Hepatocyte (in vitro differentiated cells): ENCODE measurements at regions not wholly inside any gene's neighbourhood (a gene's known extent, or its start where the extent isn't known, plus 50 kb on each side); places are given as distances from the start of the nearest gene placed in this dataset.

ENCODE experiments used
- DNase-seq: peaks from one replicate; pipeline ENCODE4 v3.0.0-alpha.2; 2016; ENCODE audit warnings: low spot score
- H2AFZ ChIP-seq: fragments of 200-600 bp; sonication (generic); 2 replicates; pipeline ENCODE4 v1.6.0; 2016; ENCODE audit warnings: antibody characterized with exemption, mild to moderate bottlenecking
- H3K27ac ChIP-seq: fragments of 200-600 bp; sonication (generic); 2 replicates; pipeline ENCODE4 v1.5.1; 2016; ENCODE audit warnings: mild to moderate bottlenecking
- H3K27me3 ChIP-seq: fragments of 200-600 bp; sonication (generic); 2 replicates; pipeline ENCODE4 v1.6.1; 2016
- H3K36me3 ChIP-seq: fragments of 200-600 bp; sonication (generic); replicated peaks from 2 replicates; pipeline ENCODE4 v1.5.1; 2016; ENCODE audit warnings: low read depth; ENCODE audit not compliant: insufficient read depth
- H3K4me1 ChIP-seq: fragments of 200-600 bp; sonication (generic); 2 replicates; pipeline ENCODE4 v1.5.1; 2016; ENCODE audit warnings: mild to moderate bottlenecking, moderate library complexity; ENCODE audit not compliant: insufficient read depth
- H3K4me2 ChIP-seq: fragments of 200-600 bp; sonication (generic); 2 replicates; pipeline ENCODE4 v1.6.0; 2016
- H3K4me3 ChIP-seq: fragments of 200-600 bp; sonication (generic); 2 replicates; pipeline ENCODE4 v1.5.1; 2016; ENCODE audit warnings: mild to moderate bottlenecking
- H3K79me2 ChIP-seq: fragments of 200-600 bp; sonication (generic); 2 replicates; pipeline ENCODE4 v1.6.0; 2017; ENCODE audit warnings: mild to moderate bottlenecking
- H3K9me2 ChIP-seq: fragments of 200-600 bp; sonication (generic); replicated peaks from 2 replicates; pipeline ENCODE4 v1.6.0; 2017; ENCODE audit warnings: mild to moderate bottlenecking; ENCODE audit not compliant: insufficient read depth
- H3K9me3 ChIP-seq: fragments of 200-600 bp; sonication (generic); 2 replicates; pipeline ENCODE4 v1.5.1; 2016; ENCODE audit warnings: low read depth, mild to moderate bottlenecking
- H4K20me1 ChIP-seq: fragments of 200-600 bp; sonication (generic); 2 replicates; pipeline ENCODE4 v1.6.0; 2016; ENCODE audit warnings: mild to moderate bottlenecking; ENCODE audit not compliant: insufficient read depth, poor library complexity, severe bottlenecking
- CTCF ChIP-seq: fragments of 200-600 bp; sonication (generic); IDR thresholded peaks from 2 replicates; pipeline ENCODE4 v1.5.1; 2016; ENCODE audit warnings: antibody characterized with exemption, mild to moderate bottlenecking; ENCODE audit not compliant: poor library complexity
- EZH2 ChIP-seq: fragments of 200-600 bp; sonication (generic); IDR thresholded peaks from 2 replicates; pipeline ENCODE4 v1.6.1; 2016; ENCODE audit warnings: antibody characterized with exemption, mild to moderate bottlenecking, borderline replicate concordance
- EZH2phosphoT487 ChIP-seq: fragments of 200-600 bp; sonication (generic); IDR thresholded peaks from one replicate; pipeline ENCODE4 v1.6.1; 2018; ENCODE audit warnings: antibody characterized with exemption, mild to moderate bottlenecking, low read depth, moderate library complexity; ENCODE audit not compliant: unreplicated experiment, severe bottlenecking
- WGBS: methylation state at CpG from one replicate; pipeline ENCODE4 v1.1.6; 2016; ENCODE audit warnings: low lambda C conversion rate; ENCODE audit errors: missing lambda C conversion rate; 5-methylcytosine and 5-hydroxymethylcytosine counted together

DNA sequence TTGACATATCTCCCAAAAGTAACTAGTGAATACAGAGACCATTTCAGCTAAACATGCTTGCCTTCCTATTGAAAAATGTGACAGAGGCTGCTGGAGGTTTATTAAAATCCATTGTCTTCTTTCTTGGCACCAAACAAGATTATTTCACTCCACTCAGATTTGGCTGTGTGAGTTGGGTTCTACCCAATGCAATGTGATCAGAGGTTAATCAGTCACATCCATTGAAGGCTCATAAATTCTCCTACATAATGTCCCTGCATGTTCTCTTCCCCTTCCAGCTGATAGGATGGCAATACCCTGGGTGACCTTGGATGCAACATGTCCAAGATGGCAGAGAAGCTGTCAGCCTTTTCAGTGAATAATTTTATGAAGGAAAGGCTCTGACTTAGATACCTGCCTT is 54.5 kb downstream of the TKTL2 start:
- Histone ChIP-seq H3K4me3 (no peak overlapping the region), H3K27ac (no peak overlapping the region), H3K9me2 (no peaks in the 10 kb centered on the region), H3K4me1 (no peaks in the 10 kb centered on the region), H2AFZ (no peak overlapping the region), H3K4me2 (no peak overlapping the region), H3K9me3 (no peaks in the 10 kb centered on the region), H4K20me1 (no peaks in the 10 kb centered on the region), H3K36me3 (no peaks in the 10 kb centered on the region), H3K79me2 (no peaks in the 10 kb centered on the region), H3K27me3 (no peaks in the 10 kb centered on the region)
- no peak for DNase-seq
- no peak for TF ChIP-seq EZH2
- TF ChIP-seq EZH2phosphoT487: no peak
- no peak for TF ChIP-seq CTCF

DNA sequence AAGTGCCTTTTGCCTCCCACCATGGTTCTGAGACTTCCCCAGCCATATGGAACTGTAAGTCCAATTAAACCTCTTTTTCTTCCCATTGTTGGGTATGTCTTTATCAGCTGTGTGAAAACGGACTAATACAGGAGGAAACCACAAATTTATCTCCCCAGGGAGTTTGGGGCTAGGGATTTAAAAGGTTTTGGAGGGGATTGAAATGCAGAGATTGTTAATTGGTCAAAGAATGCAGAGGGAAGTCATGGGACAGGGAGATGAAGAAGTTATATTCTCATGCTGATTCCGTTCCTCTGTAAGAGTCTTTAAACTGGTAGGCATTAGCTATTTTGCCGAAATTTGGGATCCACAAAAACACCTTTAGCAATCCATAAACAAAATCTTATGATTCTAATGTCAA is 57.9 kb downstream of the TKTL2 start:
- Histone ChIP-seq H3K27me3 (no peaks in the 10 kb centered on the region), H3K9me2 (no peaks in the 10 kb centered on the region), H3K79me2 (no peaks in the 10 kb centered on the region), H3K27ac (no peak overlapping the region), H3K4me3 (no peak overlapping the region), H4K20me1 (no peaks in the 10 kb centered on the region), H3K9me3 (no peaks in the 10 kb centered on the region), H3K4me2 (no peak overlapping the region), H3K36me3 (no peaks in the 10 kb centered on the region), H3K4me1 (no peaks in the 10 kb centered on the region), H2AFZ (no peak overlapping the region)
- WGBS: 73% methylated on average over 3 of the region's 3 CpGs
- no peak for TF ChIP-seq CTCF
- no peak for DNase-seq

DNA sequence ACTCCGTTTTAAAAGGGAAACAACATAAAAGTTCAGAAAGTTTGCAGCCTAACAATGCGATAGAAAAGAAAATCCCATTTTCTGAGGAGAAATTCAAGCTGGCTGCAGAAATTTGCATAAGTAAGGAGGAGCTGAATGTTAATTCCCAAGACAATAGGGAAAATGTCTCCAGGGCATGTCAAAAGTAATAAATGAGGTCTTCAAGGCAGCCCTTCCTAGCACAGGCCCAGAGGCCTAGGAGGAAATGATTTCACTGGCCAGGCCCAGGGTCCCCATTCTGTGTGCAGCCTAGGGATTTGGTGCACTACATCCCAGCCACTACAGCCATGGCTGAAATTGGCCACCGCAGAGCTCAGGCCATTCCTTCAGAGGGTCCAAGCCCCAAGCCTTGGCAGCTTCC is 59.3 kb downstream of the TKTL2 start:
- Histone ChIP-seq H3K4me3 (no peak overlapping the region), H3K9me3 (no peaks in the 10 kb centered on the region), H3K4me2 (no peak overlapping the region), H3K27me3 (no peaks in the 10 kb centered on the region), H3K9me2 (no peaks in the 10 kb centered on the region), H3K79me2 (no peaks in the 10 kb centered on the region), H3K27ac (no peak overlapping the region), H3K4me1 (no peaks in the 10 kb centered on the region), H4K20me1 (no peaks in the 10 kb centered on the region), H2AFZ (no peak overlapping the region), H3K36me3 (no peaks in the 10 kb centered on the region)
- WGBS: 92% methylated on average over 3 of the region's 3 CpGs
- TF ChIP-seq CTCF: no peak
- no peak for TF ChIP-seq EZH2
- no peak for TF ChIP-seq EZH2phosphoT487
- no peak for DNase-seq

GRCh38 chr4:163404580-163404979 is 60.9 kb downstream of the NPY5R start:
- Histone ChIP-seq H3K9me3 (no peaks in the 10 kb centered on the region), H2AFZ (peak overlapping the region; percentile 41), H3K36me3 (no peaks in the 10 kb centered on the region), H3K27me3 (no peaks in the 10 kb centered on the region), H3K27ac (no peak overlapping the region), H3K4me3 (peak overlapping the region; percentile 3), H4K20me1 (no peaks in the 10 kb centered on the region), H3K4me2 (peak overlapping the region; percentile 60), H3K4me1 (no peaks in the 10 kb centered on the region), H3K79me2 (no peaks in the 10 kb centered on the region), H3K9me2 (no peaks in the 10 kb centered on the region)
- TF ChIP-seq CTCF: no peak
- no peak for TF ChIP-seq EZH2
- TF ChIP-seq EZH2phosphoT487: no peak
- DNase-seq: no peak
- WGBS: 43% methylated on average over 5 of the region's 5 CpGs
